ENCODE measurements at regions not wholly inside any gene's neighbourhood (a gene's known extent, or its start where the extent isn't known, plus 50 kb on each side); places are given as distances from the start of the nearest gene placed in this dataset.

GRCh38 chr10:65518379-65518778 lies 1407.5 kb upstream of the LRRTM3 start:
- DNase-seq (ENCODE audit: low read depth) = no peak

DNA sequence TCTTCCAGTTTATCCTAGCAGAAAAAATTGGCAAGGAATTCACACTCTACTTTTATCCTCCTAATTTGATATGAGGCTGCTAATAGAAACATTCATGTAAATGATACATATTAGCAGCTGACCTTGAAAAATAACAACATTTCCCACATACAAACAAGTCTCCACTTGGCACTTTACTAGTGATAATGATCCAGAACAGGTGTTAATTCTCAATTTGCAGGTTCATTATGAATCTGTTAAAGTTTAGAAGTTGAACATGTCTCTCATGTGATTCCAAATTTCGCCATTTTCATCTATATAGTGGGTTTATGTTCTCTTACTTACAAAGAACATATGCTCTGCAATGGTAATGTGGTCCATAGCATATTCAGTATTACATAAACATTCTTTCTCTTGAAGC lies 1396.8 kb upstream of the LRRTM3 start:
- DNase-seq (ENCODE audit: low read depth) = no peak

- no peak for DNase-seq (ENCODE audit: low read depth)
Observed at GRCh38 chr10:65531545-65531944, 1394.3 kb upstream of the LRRTM3 start.

GRCh38 chr10:65534771-65535170 lies 1391.1 kb upstream of the LRRTM3 start:
- DNase-seq (ENCODE audit: low read depth) = no peak

DNA sequence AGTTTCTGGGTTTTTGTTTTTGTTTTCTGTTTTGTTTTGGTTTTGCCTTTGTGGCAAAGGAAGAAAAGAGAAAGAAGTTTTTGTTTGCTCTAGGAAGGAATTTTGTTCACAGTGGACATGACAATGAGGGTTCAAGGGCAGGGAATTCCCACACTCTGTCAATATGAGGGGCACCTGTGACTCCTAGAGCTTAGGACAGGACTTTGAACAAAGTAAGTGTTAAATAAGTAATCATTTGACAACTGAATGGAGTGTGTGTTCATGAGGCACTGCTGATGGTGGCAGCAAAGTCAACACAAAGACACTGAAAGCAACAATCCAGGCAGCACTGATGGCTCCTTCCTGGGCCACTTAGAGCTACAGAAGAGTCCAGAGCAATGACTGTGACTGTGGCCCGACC lies 1381.1 kb upstream of the LRRTM3 start:
- DNase-seq (ENCODE audit: low read depth) = no peak

GRCh38 chr10:65548001-65548400 lies 1377.8 kb upstream of the LRRTM3 start:
- no peak for DNase-seq (ENCODE audit: low read depth)

GRCh38 chr10:65550761-65551160 lies 1375.1 kb upstream of the LRRTM3 start:
- no peak for DNase-seq (ENCODE audit: low read depth)

- DNase-seq (ENCODE audit: low read depth) = no peak
Observed at GRCh38 chr10:65555192-65555591, 1370.6 kb upstream of the LRRTM3 start.

GRCh38 chr10:65556006-65556405 lies 1369.8 kb upstream of the LRRTM3 start:
- DNase-seq (ENCODE audit: low read depth) = no peak

DNA sequence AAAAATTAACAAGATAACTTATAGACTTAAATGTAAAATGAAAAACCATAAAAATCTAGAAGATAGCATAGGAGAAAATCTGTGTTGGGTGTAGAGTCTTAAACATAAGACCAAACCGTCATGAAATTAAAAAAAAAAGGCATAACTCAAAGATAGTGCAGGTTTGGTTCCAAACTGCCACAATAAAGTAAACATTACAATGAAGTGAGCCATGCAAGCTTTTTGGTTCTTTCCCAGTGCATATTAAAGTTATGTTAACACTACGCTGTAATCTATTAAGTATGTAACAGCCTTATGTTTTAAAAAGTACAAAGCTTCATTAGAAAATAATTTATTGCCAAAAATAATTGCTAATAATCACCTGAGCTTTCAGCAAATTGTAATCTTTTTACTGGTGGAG lies 1366.5 kb upstream of the LRRTM3 start:
- DNase-seq (ENCODE audit: low read depth) = no peak

GRCh38 chr10:65565246-65565645 lies 1360.6 kb upstream of the LRRTM3 start:
- no peak for DNase-seq (ENCODE audit: low read depth)

DNA sequence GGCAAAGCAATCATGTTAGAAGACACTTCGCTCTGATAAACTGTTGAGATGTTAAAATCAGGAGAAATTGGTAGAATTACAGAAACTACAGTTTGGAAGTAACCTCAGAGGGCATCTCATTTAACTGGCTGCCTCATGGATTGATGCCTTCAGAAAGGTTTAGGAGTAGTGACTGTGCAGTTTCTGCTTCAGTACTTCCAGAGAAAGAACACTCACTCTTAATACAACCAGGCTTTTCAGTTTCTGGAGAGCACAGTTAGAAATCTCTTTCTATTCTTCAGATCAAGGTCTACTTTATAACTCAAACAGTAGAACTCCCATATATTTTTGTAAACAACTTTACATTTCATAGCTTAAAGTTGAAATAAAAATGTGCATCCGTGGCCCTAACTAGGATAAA lies 1358.9 kb upstream of the LRRTM3 start:
- no peak for DNase-seq (ENCODE audit: low read depth)

DNA sequence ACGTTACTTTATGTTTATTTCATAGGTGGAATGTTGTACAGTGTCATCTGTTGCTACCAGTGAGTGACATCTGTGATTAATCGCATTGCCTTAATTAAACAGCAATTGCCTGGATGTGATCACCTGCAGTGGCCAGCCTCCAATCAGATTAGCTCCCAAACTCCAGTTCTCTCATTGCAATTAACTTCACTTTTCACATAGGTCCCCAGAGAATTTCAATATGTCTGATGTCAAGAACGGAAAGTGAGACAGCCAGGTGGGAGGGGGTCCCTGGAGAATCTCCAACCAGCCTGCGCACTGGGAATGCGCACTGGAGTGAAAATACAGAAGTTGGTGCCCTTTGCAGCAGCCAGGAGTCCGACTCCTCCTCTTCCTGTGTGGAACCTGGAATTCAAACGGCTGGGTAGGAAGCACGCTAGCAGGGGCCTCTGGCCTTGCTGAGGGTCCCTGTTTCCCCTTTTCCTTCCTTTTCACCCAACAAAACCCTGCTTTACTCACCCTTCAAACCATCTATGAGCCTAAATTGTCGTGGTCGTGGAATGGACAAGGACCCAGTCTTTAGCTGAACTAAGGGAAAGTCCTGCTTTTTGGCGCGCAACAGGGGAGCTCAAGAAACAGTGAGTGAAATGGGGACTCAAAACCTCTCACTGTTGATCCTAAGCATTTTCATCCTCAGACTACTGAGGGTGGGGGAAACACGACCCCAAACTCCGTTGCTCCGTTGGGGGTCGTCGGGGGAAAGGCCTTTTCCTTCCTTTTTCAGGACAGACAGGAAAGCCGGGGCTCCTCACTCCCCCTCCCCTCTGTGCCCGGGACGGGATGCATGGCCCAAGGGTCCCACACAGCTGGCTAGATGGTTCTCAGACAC lies 1355.5 kb upstream of the LRRTM3 start:
- DNase-seq (ENCODE audit: low read depth) = no peak

DNA sequence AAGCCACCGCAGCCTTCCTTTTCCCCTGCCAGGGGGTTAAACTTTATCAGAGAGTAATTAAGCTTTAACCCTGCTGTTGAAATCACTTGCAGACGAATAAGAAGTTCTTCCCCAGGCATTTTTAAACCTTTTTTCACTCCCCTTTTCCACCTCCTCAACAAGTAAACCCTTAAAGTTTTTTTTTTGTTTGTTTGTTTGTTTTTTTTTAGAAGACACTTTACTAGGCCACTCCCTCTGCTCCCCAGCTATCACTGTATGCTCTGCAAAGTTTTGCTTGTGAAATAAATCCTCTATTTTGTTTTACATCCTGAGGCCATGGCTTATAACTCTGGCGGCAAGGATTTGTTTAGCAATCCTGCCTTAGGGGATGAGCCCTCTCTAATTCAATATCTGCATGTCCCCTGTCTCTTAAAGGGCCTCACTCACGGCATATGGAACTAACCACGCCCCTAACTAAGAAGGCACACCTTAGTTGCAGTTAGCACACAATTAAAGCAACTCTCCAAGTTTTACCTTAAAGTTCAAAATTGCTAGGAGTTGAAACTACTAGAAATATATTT lies 1354.7 kb upstream of the LRRTM3 start:
- DNase-seq (ENCODE audit: low read depth) = no peak

GRCh38 chr10:65581426-65582026 lies 1344.3 kb upstream of the LRRTM3 start:
- no peak for DNase-seq (ENCODE audit: low read depth)

DNA sequence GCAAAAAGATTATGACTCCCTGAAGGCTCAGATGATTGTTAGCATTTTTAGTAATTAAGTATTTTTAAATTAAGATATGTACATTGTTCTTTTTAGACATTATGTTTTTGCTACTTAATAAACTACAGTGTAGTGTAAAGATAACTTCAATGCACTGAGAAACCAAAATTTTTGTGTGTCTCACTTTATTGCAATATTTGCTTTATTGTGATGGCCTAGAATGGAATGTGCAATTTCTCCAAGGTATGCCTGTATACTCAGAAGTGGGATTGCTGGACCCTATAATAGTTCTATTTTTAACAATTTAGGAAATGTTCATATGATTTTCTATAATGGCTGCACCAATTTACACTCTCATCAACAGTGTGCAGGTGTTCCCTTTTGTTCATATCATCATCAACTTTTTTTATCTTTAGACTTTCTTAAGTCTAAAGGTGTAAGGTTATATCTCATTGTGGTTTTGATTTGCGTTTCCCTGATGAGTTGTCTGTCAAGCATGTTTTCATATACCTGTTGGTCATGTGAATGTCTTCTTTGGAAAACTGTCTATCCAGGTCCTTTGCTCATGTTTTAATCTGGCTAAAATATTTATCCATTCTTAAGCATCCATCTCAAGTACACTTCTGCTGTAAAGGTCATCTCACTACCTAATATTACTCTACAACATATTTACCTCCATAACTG lies 1323.5 kb upstream of the LRRTM3 start:
- DNase-seq (ENCODE audit: low read depth) = no peak

GRCh38 chr10:65611592-65611991 lies 1314.2 kb upstream of the LRRTM3 start:
- DNase-seq (ENCODE audit: low read depth) = no peak

DNA sequence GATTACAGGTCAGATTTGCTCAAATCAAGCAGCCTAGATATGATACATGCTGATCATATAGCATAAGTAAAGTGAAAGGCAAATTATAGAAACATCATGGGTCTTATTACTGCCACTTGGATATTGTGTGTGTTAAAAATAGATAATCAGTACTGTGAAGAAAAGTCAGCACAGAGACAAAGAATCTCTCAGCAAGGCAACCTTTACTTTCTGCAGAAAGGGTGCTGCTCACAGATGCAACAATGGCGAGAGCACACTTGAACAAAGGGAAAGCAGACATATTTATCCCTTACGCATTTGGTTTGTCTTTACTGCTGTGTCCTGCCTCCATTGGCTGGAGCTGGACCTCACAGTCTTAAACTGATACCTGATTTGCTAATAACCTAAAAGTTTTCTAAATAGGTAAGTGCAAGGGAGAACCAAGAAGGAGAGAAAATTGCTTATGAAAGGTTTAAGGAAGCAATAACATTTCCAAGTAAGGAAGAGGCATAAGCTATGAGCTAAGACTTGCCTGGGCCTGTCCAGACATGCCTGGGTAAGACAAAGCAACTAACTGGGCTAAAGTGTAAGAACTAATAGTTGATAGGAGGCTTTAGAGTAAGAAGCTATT lies 1310.8 kb upstream of the LRRTM3 start:
- DNase-seq (ENCODE audit: low read depth) = no peak

DNA sequence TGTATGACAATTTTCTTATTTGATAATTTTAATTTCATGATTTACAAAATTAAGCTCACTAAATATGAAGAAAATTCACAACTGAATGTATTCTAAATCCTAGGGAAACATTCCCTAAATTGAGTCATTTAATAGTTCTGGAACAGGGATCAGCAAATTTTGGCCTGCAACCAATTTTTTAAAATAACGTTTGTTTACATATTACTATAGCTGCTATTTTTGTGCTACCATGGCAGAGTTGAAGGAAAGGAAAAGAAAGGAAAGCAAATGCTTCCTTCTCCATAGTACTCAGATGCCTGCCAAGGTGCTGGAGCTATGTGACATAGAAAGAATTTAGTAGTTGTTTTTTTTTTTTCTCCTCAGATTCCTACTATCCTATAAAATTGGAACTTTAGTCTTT lies 1307.7 kb upstream of the LRRTM3 start:
- DNase-seq (ENCODE audit: low read depth) = no peak

GRCh38 chr10:65620404-65621048 lies 1305.3 kb upstream of the LRRTM3 start:
- no peak for DNase-seq (ENCODE audit: low read depth)

DNA sequence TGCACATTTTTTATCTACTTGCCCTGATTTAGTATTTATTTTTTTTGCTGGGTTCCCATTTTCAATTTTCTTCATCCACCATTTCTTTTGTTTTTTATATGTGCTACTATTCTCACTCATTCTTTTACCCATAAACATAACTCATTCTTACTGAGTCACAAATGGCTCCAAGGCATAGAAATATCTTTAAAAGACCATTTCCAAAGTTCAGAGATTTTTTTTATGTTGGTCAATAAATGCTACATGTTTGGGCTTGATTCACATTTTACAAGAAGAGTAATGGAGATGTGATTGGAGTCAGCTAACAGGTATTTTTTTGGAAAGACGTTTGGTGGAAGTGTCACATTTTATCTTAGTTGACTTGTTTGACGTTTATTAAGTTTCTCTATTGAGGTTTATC lies 1303.2 kb upstream of the LRRTM3 start:
- DNase-seq (ENCODE audit: low read depth) = no peak
